Endothelial cell of hepatic sinusoid (primary cell): ENCODE measurements at regions not wholly inside any gene's neighbourhood (a gene's known extent, or its start where the extent isn't known, plus 50 kb on each side); places are given as distances from the start of the nearest gene placed in this dataset.
"Not testable (repeated sequence)": the region's sequence is repeated elsewhere in the genome, so short reads cannot be mapped to it uniquely, and the experiment has no call there.

Source experiments
- in situ Hi-C: cut with HindIII; loops from 2 replicates; pipeline ENCODE4 v1.10.0; 2017; ENCODE audit warnings: low sequenced_read_pairs

DNA sequence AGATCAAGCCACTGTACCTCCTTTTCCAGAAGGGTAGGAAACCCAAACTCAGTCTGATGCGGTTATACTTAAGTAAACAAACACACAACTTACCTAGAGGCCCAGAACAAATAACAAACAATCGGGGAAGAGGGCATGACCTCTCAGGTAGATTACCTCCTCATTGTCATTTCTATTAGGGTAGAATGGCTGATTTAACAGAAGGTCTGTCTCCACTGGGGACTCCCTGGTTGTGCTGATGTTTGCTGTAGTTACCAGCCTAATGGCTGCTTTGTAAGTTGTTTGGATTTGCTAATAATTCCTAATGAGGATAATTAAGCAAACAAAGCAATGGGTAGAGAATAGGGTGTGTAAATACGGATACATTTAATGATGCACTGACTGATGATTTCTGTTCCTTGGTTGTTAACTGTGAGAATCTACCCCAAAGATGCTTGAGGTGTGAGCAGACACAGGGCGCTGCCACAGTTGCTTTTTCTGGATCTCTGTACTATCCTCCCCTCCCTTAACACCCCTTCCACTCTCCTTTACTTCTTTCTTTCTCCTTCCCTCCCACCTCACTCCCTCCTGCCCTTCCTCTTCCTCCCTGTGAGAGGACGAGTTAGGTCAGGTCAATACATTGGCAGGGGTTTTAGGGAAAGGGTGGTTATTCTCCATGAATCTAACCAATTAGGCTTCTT is 332.0 kb upstream of the FZD8 start:
- in situ Hi-C loops, result not testable (repeated sequence)

DNA sequence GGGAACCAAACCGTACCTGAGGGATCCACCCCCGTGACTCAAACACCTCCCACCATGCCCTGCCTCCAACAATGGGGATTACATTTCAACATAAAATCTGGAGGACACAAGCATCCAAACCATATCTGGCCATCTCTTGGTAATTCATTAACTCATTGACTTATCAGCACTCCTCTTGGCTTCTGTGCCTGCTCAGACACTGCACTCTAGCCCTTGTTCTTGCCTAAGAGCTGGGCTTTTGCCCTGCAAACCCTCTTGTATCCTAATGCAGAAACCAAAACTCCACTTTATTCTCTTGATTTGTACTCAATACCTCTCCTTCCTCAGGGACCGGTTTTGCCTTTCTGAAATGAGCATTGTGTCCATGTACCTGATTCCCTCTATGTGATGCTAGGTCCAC is 330.2 kb upstream of the FZD8 start:
- in situ Hi-C loops, result no loop called here

GRCh38 chr10:35971397-35971796 is 329.3 kb upstream of the FZD8 start:
- in situ Hi-C loops, result no loop called here

DNA sequence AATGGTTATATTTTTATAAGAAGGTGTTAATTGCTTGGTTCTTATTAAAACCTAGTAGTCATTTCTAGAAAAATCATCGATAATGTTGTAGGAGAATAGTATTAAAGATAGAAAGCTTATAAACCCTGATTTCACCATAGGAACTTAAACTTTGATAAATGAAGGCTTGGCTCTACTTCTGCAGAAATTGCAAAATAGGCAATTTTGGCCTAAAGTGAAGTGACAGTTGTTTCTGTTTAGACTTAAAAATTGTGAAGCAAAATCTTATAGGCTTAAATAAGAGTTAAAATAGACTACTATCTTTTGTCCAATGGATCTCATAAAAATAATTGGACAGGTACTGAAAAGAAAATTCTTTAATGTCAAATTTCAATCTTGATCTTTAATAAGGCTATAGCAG is 321.6 kb upstream of the FZD8 start:
- in situ Hi-C loops, result no loop called here

DNA sequence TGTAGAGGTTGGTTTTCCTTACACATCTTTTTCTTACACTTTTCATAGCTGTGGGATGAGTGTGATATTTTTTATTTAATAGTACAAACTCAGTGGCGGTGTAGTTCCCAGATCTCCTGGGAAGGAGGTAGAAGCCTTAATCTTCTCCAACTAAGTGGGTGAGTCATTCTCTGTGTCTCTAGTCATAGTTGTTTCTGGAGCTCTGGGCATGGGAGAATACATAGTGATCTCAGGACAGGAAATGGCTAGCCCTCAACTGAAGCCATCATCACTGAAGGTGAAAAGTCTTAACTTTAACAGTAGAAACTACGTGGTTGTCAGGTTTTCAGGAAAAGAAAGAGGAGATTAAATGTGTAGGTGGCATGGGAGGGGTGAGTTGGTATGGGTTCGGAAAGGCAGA is 319.4 kb upstream of the FZD8 start:
- in situ Hi-C loops, result no loop called here

GRCh38 chr10:35959252-35959651 is 317.2 kb upstream of the FZD8 start:
- in situ Hi-C loops, result no loop called here

DNA sequence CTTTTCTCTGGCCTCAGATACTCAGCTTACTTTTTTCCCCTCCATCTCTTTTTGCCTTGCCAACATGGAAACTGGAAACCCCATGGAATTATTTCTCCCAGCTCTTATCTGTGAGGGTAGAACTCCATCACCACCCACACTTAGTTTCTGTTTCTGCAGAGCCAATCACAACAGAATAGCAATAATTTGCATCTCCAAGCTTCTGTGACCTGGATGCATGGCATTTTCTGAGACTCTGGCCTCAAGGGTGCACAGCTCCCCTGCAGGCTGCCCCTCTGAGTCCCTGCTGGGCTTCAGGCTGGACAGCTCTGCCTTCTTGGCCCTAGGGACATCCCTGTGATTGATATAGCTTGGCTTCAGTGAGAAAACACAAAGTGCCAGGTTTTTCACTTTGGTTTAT is 316.5 kb upstream of the FZD8 start:
- in situ Hi-C loops, result not testable (repeated sequence)

- in situ Hi-C loops, result no loop called here
Observed at GRCh38 chr10:35950701-35951100, 308.6 kb upstream of the FZD8 start.

GRCh38 chr10:35950226-35950625 is 308.1 kb upstream of the FZD8 start:
- in situ Hi-C loops, result no loop called here

DNA sequence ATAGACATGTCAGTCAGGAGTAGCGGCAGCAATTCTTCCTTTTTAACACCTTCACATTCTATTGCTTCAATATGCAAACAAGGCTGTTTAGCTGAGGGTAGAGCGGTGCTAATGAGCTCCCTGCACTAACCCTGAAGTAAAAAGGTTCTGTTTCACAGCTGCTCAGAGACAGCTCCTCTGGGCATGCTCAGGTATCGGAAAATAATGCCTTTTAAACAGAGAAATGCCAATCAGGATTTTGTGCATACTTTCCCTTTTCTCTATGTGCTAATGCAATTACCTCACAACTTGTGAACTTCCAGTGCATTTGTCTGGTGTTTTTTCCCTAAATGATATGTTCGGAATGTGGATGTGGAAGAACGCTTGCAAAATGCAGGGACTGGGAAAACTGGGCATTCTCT is 307.7 kb upstream of the FZD8 start:
- in situ Hi-C loops, result no loop called here

DNA sequence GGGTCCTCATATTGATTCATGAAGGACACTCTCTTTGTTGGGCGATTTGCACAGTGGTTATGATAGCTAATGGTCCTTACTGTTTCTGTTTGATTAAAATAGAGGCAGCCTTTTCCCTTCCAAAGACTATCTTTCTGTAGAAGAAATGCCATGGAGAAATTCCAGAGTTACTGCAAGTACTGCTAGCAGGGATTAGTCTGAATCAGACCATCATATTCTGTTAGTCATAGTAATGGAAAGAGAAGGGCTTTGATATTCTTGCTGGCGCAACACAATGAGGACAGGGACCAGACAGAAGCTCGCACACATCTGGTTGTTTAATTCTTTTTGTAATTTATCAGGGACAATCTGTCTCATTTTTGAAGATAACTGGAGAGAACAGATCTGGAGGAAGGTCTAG is 304.5 kb upstream of the FZD8 start:
- in situ Hi-C loops, result no loop called here

DNA sequence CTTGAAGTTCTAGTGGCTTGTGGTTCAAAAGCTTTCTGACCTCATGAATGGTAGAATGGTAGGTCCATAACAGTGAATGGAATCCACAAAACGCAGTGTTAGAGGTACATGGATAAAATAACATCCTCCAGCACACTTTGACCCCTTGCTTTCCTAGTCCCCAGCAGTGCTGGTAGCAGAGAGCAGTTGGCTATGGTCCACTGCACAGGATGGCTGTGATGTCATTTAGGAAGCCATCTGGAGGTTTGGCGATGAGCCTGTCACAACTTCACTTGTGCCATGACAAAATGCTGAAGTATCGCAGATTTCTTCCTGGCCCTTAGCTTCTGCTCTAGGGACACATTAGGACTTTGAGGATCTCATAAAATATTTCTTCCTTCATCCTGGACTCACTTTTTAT is 300.0 kb upstream of the FZD8 start:
- in situ Hi-C loops, result no loop called here

GRCh38 chr10:35940141-35941041 is 298.3 kb upstream of the FZD8 start:
- in situ Hi-C loops, result no loop called here

DNA sequence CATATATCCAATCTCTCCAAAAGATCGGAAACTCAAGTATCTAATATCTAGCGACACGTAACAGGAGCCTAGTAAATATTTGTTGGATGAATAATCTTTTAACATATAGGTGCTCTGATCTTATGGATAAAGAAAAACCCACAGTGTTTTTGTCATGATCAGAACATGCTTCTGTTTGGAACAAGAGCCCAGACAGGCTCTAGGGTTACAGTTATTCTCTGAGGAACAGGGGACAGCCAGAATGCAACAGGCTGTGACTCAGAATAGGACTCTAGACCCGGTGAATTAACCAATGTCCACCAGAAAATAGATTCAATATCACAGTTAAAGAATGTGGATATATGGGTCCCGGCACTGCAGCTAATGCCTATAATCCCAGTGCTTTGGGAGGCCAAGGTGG is 296.1 kb upstream of the FZD8 start:
- in situ Hi-C loops, result no loop called here

DNA sequence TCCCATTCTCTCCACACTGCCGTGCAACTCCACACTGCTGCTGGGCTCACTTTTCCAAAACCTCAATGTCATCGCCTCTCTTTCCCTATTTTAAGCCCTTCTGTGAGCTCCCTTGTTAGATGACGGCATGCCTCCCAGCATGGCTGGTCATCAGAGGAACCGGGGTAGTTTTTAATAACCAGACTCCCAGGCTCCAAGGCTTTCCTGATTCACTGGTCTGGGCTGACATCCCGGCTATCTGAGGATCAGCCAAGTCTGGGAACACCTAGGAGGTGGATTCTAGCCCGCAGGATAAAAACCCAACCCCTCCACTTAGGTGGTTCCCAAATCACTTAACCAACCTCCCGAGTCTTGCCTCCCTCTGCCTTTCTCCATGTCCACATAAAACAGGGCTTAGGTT is 295.4 kb upstream of the FZD8 start:
- in situ Hi-C loops, result no loop called here

DNA sequence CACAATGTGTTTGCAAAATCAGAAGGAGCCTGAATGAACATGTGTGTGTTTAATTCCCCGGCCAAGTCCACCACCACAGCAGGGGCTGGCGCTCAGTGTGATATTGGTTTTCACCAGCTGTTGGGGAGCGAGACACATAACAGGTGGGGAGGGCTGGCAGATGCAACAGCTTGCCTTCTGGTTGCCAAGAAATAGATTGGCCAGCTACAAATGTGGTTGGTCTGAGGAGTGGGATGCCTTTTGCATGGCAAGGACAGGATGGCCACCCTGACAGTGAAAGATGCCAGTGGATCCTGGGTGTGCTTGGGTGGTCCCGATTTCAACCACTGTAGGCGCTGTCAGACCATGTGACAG is 292.5 kb upstream of the FZD8 start:
- in situ Hi-C loops, result no loop called here

- in situ Hi-C loops, result no loop called here
Observed at GRCh38 chr10:35933940-35934641, 292.0 kb upstream of the FZD8 start.

DNA sequence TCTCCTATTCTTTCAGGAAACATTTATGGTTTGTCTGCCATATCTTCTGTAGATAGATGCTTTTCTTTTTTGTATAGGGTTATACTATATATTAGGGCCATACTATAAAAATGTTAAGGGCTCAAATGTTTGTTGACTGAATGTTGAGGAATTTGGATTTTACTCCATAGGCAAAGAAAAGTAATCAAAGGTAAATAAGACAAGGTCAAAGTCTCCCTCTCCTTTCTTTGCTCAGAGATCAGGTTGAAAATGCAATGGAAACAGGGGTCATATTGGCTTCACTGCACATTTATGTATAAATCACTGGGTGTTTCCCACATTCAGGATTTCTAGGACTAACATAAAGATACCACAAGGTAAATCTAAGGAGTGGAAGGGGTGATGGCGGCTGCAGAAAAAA is 291.4 kb upstream of the FZD8 start:
- in situ Hi-C loops, result no loop called here

- in situ Hi-C loops, result not testable (repeated sequence)
Observed at GRCh38 chr10:35929962-35930361, 287.9 kb upstream of the FZD8 start.

DNA sequence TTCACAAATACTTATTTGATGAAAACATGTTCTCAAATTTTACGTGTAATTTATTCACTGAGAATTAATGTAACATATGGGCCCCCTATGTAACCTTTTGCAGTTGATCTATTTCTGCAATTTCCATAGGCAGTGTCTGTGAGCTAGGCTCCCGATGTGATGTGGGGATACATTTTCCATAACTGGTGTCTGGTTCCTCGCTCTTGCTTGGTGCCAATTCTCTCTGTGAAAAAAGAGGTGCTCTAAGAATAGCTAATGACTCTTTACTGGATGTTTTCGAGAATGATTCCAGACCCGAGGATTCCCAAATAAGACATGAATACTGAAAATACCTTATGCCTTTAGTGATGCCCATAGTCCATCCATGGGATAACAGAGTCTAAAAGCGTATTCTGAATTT is 286.7 kb upstream of the FZD8 start:
- in situ Hi-C loops, result no loop called here

DNA sequence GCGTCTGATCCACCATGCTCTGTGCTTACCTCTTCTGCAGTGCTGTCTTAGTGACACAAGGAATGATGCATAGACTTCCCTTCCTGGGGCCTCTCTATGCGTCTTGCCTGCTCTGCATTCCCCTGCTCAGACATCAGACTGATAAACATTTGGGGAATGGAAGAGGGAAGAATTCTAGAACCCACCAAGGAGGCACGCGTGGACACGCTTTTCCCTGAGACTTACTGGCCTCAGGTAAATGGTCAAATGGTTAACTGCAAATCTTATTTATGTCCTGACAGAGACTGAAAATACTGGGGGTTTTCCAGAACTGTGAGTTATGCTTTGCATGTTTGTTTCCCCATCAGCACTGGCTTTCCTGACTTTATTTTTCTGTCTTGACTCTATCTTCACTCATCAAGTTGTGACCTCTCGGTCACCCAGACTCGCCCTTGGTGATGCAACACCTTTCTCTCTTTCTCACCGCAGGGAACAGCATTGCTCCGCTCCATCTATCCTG is 285.9 kb upstream of the FZD8 start:
- in situ Hi-C loops, result no loop called here

DNA sequence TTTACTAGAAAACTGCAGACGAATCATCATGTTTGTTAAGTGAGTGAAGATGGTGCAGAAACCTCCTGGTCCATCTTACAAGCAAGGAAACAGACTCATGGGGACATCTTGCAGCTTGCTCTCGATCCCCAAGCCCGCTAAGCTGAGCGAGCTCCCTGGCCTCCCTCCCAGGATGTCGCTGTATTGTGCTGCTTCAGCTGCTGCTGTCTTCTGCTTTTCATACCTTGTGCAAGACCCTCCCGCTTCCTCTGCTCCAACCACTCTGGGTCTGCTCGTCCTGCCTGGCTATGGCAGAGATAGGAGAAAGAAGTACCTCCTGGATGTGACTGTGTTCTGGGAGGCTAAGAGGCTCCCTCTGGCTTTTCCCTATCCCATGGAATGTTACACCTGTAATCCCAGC is 285.2 kb upstream of the FZD8 start:
- in situ Hi-C loops, result no loop called here
